ENCODE measurements at regions not wholly inside any gene's neighbourhood (a gene's known extent, or its start where the extent isn't known, plus 50 kb on each side); places are given as distances from the start of the nearest gene placed in this dataset.

DNA sequence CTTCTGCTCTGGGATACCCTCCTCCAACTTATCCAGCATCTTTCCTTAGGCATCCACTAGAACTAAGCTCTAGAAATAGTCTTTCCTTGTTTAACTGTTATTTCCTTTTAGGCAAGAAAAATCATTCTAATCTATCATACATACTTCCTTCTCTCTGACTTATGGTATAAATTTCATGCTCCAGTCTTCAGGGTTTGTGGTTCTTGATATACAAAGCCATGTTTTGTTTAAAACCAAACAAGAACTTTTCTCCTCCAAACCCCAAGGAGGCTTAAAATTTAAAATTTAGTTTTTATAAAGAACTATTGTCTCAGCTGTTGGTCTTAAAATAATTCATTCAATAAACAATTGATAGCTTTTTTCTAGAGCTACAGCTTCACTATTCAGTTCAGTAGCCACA is 77.2 kb downstream of the CD164 start:
- H3K27ac ChIP-seq, result no peak overlapping the region
- TF ChIP-seq ZFX (IDR thresholded peaks at IDR 0.05; ENCODE audit: borderline replicate concordance) (no peak), CTCF (IDR thresholded peaks at IDR 0.05) (no peak)

- no peak for TF ChIP-seq CTCF (IDR thresholded peaks at IDR 0.05)
- TF ChIP-seq ZFX (IDR thresholded peaks at IDR 0.05; ENCODE audit: borderline replicate concordance), result no peak
- no peak overlapping the region for H3K27ac ChIP-seq
Observed at GRCh38 chr6:109304284-109305015, 77.8 kb downstream of the CD164 start.

DNA sequence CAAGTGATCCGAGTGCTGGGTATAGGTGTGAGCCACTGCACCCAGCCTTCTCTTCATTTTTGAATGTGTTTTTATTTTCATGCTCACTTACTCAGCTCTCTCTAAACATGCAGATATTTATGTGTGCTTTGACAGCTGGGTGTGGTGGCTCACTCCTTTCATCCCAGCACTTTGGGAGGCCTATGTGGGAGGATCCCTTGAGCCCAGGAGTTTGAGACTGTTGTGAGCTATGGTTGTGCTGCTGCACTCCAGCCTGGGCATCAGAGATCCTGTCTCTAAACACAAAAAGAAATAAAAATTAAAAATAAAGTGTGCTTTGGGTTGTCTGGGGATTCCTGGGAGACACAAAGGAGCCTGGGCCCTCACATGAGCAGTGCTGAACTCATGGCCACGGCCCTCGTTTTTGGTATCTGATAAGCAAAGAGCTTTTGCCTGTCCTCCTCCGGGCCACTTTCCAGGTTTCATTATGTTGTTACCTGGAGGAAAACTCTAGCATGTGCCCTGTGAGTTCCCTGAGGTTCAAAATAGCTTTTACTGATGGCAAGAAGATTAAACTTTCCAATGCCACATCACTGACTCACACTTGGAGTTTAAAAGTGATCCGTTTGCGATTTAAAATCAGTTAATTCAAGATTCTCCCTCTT is 78.5 kb downstream of the CD164 start:
- TF ChIP-seq ZFX (IDR thresholded peaks at IDR 0.05; ENCODE audit: borderline replicate concordance) (no peak), CTCF (IDR thresholded peaks at IDR 0.05) (no peak)
- H3K27ac ChIP-seq, result no peak overlapping the region

- TF ChIP-seq CTCF (IDR thresholded peaks at IDR 0.05) (no peak), ZFX (IDR thresholded peaks at IDR 0.05; ENCODE audit: borderline replicate concordance) (no peak)
- no peak overlapping the region for H3K27ac ChIP-seq
Observed at GRCh38 chr6:109303164-109303563, 79.1 kb downstream of the CD164 start.

DNA sequence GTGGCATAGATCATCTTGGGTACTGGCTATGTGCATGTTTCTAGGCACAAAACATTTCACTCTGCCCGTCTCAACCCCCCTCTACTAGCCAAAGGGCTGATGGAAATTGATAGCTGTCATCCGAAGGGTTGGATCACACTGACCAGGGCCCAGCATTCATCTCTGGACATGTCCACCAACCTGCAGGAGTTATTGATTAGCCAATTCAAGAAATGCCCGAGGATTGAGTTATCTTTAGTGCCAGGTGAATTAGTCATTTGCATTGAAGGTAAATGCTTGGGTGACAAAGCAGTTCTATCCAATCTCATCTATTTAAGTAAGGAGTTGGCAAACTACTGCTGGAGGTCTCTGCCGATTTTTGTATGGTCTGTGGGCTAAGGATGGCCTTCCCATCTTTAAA is 80.1 kb downstream of the CD164 start:
- no peak overlapping the region for H3K27ac ChIP-seq
- no peak for TF ChIP-seq CTCF (IDR thresholded peaks at IDR 0.05)
- no peak for TF ChIP-seq ZFX (IDR thresholded peaks at IDR 0.05; ENCODE audit: borderline replicate concordance)

- no peak for TF ChIP-seq CTCF (IDR thresholded peaks at IDR 0.05)
Observed at GRCh38 chr6:109301418-109301817, 80.8 kb downstream of the CD164 start.

DNA sequence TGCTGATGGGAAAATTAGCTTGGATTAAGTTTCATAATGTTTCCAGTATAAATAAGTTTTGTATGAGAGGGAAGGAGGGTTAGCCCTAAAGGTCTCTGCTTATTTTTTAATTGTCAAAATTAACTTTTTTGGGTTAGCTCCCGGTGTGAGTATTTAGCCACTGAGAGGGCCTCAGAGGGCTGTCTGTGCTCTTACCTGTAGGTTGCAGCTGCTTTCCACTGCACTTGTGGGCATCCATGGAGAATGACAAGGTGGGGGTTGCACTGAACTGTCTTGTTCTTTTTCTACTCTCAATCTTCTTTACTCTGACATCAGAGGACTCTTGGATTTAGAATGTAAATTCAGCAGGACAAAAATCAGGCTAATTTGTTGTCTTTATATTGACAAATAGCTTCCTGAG is 81.4 kb downstream of the CD164 start:
- TF ChIP-seq CTCF (IDR thresholded peaks at IDR 0.05), result no peak
- TF ChIP-seq ZFX (IDR thresholded peaks at IDR 0.05; ENCODE audit: borderline replicate concordance), result no peak
- peak overlapping the region; percentile 36 for H3K27ac ChIP-seq

More at GRCh38 chr6:109301418-109301817, 80.8 kb downstream of the CD164 start:
- H3K27ac ChIP-seq, result no peak overlapping the region
